Suprapubic skin (tissue), 3 donors: ENCODE measurements at regions not wholly inside any gene's neighbourhood (a gene's known extent, or its start where the extent isn't known, plus 50 kb on each side); places are given as distances from the start of the nearest gene placed in this dataset.

Experiments used
- EP300 ChIP-seq: sonication (generic); formaldehyde crosslinking; IDR thresholded peaks from one replicate; pipeline ENCODE4 v1.6.1; 2017; ENCODE audit warnings: antibody characterized with exemption
- TF ChIP-seq, protein P1 (sequence below), 2 donors: fragments of 200-600 bp in 1 of 2; fragments of 450-650 bp in 1 of 2; sonication (generic) in 1 of 2; IDR thresholded peaks; one replicate each; pipeline ENCODE4 v1.5.1; 2016 to 2019; ENCODE audit warnings: antibody characterized with exemption in 2 of 2, mild to moderate bottlenecking in 1 of 2, moderate library complexity in 1 of 2

DNA sequence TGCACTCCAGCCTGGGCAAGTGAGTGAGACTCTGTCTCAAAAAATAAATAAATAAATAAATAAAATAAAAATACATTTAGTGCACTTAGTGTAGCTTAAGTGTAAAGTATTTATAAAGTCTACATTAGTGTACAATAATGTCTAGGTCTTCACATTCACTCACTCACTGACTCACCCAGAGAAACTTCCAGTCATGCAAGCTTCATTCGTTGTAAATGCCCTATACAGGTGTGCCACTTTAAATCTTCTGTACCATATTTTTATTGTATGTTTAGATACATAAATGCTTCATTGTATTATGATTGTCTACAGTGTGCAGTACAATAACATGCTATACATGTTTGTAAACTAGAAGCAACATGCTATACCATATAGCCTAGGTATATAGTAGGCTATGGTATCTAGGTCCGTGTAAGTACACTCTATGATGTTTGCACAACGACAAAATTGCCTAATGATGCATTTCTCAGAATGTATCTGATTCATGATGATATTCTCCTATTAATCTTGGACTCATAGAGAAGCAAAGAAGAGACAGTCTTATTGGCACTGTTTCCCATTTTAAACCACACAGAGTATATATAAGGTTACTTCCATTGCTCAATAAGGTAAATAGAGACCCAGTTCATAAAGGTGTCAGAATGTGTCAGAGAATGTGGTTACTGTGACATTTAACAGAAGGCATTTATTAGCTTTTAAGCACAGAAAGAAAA is 1314.9 kb downstream of the CDH11 start:
- TF ChIP-seq, protein P1, sequence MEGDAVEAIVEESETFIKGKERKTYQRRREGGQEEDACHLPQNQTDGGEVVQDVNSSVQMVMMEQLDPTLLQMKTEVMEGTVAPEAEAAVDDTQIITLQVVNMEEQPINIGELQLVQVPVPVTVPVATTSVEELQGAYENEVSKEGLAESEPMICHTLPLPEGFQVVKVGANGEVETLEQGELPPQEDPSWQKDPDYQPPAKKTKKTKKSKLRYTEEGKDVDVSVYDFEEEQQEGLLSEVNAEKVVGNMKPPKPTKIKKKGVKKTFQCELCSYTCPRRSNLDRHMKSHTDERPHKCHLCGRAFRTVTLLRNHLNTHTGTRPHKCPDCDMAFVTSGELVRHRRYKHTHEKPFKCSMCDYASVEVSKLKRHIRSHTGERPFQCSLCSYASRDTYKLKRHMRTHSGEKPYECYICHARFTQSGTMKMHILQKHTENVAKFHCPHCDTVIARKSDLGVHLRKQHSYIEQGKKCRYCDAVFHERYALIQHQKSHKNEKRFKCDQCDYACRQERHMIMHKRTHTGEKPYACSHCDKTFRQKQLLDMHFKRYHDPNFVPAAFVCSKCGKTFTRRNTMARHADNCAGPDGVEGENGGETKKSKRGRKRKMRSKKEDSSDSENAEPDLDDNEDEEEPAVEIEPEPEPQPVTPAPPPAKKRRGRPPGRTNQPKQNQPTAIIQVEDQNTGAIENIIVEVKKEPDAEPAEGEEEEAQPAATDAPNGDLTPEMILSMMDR (IDR thresholded peaks at IDR 0.05), result no peak
- no peak for TF ChIP-seq EP300
